HS-27A (cell line): ENCODE measurements at regions not wholly inside any gene's neighbourhood (a gene's known extent, or its start where the extent isn't known, plus 50 kb on each side); places are given as distances from the start of the nearest gene placed in this dataset.
"Not testable (repeated sequence)": the region's sequence is repeated elsewhere in the genome, so short reads cannot be mapped to it uniquely, and the experiment has no call there.

Experiments used
- DNase-seq: peaks from one replicate; pipeline ENCODE4 v3.0.0-alpha.2; 2012; ENCODE audit warnings: low read depth, missing footprints

- DNase-seq: no peak
These were observed 50.7 kb upstream of the TAC4 start for GRCh38 chr17:49898366-49899190.

DNA sequence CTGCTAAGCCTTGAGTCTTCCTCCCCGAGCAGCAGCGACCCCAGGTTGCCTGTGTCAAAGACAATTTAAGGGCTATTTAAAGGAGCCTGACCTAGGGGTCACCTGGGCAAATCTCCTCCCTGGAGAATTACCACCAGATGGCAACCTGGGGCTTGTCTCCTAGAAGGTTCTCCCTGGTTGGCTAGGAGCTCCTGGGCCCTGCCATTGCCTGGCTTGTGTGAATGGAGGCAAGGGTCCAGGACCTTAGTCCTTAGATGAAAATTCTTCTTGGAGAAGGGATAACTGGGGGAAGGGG lies 51.3 kb upstream of the TAC4 start:
- DNase-seq: no peak

DNA sequence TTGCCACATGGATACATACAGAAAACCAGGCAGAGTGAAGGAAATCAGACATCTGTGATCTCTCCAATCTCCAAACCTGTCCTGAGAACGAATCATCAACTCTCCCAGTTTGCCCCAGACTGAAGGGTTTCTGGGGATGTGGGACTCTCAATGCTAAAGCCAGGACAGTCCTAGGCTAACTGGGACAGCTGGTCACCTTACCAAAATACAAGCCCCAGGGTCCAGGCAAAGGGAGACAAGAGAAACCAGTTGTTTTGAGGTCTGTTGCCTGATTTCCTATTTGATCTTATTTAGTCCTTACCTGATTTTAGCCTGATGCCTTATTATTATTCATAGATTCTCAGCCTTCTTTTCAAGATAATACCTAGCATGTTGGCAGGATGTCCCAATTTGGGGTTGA lies 51.7 kb upstream of the TAC4 start:
- no peak for DNase-seq

DNA sequence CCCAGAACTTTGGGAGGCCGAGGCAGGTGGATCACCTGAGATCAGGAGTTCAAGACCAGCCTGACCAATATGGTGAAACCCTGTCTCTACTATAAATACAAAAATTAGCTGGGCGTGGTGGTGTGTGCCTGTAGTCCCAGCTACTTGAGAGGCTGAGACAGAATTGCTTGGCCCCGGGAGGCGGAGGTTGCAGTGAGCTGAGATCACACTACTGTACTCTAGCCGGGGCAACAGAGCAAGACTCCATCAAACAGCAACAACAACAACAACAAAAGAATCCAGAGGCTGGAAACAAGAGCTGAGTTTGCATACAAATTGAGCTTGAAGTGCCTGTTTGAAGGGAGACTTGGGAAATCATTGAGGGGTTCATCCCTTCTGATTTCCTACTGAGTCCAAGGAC lies 52.9 kb upstream of the TAC4 start:
- DNase-seq: not testable (repeated sequence)

- no peak for DNase-seq
These were observed 53.8 kb upstream of the TAC4 start for GRCh38 chr17:49901460-49902331.

DNA sequence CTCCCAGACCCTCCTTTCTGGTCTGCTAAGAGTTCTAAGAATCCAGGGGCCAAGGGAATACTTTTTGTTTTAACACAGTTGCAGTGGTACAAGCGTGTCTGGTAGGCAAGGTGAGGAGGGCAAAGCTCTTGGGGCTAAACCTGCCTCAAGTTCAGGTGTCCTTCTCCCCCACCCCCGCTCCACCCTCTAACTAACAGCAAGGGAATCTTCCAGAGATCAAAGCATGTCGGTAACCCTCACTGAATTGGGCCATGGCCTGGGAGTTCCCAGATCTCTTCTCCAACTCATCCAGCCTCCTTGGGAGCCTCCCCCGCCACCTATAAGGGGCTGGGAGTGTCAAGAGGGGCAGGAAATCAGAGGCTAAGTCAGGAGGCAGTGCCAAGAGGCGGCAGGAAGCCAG lies 55.7 kb upstream of the TAC4 start:
- DNase-seq: no peak

- DNase-seq: no peak
These were observed 57.0 kb upstream of the TAC4 start for GRCh38 chr17:49904893-49905292.

- no peak for DNase-seq
These were observed 58.8 kb upstream of the TAC4 start for GRCh38 chr17:49906531-49907136.

- no peak for DNase-seq
These were observed 59.4 kb upstream of the TAC4 start for GRCh38 chr17:49907279-49907678.

- no peak for DNase-seq
These were observed 59.9 kb upstream of the DLX4 start for GRCh38 chr17:49908782-49909714.

GRCh38 chr17:49910094-49910857 lies 58.7 kb upstream of the DLX4 start:
- DNase-seq: no peak

DNA sequence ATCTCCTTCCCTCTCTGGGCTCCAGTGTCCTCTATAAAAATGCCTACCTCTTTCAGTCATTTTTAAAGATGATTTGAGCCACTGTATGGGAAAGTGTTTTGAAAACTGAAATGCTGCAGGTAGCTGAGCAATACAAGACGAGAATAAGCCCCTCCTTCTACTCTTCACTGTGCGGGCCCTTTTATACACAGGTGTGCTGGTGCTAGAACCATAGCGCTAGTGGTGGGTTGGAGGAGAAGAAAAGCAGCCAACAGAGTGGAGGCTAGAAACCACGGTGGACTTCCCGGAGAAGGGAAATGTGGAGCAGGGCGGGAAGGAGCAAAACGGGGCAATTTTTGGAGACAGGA lies 58.2 kb upstream of the DLX4 start:
- DNase-seq: no peak

GRCh38 chr17:49911719-49912118 lies 57.3 kb upstream of the DLX4 start:
- no peak for DNase-seq

DNA sequence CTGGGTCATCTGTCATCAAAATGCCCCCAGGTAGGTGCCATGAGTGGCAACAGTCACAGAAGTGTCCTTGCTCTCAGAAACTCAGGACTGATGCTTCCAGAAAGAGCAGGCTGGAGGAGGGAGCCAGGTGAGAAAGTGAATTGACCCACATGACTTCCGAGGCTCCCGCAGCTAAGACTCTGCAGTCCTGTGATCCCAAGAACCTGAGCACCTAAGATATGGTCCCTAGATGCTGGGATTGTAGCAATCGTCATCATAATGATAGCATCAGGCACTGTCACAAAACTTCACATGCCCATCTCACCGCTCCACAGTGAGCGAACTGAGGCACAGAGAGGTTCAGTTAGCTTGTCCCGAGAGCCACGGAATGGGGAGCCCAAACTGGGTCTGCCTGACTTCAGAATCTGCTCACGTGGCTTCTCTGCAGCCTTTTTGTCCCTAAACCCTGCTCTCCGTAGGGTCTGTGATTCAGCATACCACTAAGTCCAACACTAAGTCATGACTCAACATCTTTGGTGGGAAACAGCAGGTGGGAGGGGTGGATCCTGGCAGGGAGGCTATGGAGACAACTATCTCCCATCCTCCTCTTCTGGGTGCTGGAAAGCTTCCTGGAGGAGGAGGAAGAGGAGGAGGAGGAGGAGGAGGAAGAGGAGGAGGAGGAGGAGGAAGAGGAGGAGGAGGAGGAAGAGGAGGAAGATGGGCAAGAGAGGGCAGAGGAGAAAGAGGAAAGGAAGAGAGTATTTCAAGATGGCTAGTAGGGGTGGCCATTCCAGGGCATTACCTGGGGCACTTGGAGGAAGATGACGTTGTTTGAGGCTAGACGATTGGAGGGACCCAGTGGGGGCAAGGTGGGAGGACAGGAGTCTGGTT lies 55.5 kb upstream of the DLX4 start:
- DNase-seq: peak; percentile 17

DNA sequence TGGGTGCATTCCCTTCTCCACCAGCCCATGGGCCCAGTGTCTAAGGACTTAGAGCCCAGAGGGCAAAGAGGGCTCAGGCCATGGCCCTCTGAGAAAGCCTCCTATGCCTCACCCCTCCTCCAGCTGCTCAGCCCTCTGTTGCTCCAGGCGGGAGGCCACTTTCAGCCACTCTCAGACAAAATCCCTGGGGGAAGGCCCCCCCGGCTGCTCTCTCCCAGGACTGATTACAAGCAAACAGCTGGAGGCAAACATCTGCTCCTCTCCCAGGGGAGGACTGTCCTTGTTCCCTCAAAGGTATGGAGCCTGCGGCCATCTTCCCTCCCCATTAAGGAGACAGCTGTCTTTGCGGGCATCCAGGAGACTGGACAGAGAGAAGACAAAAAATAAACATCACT lies 54.9 kb upstream of the DLX4 start:
- DNase-seq: no peak

- DNase-seq: no peak
These were observed 54.3 kb upstream of the DLX4 start for GRCh38 chr17:49914664-49915063.

GRCh38 chr17:49915260-49915659 lies 53.7 kb upstream of the DLX4 start:
- no peak for DNase-seq

DNA sequence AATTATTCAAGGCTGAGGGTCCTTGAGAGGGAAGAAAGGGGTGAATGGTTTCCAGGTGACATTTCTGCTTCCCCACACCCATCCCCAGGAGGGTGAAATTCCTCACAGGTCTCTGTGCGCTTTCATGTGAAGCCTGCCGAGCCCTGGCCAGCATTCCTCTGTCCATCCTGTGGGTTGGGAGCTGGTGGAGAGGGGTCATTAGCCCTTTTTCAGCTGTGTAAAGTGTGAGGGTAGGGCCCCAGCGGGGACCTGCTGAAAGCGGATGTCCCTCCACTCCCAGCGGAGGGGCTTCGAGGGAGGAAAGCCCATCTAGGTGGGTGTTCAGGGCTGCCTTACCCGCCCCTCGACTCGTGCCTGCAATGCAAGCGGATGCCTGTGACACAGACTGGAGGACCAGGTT lies 53.3 kb upstream of the DLX4 start:
- DNase-seq: no peak

DNA sequence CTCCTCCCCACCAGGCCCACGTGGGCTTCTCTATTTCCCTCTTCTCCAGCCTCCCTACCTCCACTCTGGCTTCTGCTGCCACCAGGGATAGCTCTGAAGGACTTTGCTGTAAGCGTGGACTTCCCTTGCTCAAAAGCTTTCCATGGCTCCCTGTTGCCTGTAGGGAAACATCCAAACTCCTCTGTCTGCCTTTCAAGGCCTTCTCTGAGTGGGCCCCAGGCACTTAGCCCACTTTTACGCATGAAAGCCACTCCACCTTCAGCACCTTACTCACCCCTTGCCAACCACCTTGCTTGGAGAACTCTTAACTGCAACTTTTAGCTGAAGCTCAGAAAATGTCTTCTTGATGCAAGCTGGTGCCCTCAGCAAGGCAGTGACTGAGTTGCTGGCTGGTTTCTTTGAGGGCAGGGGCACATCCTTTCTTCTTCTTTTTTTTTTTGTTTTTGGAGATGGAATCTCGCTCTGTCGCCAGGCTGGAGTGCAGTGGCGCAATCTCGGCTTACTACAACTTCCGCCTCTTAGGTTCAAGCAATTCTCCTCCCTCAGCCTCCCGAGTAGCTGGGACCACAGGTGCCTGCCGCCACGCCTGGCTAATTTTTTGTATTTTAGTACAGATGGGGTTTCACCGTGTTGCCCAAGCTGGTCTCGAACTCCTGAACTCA lies 52.0 kb upstream of the DLX4 start:
- DNase-seq: no peak

DNA sequence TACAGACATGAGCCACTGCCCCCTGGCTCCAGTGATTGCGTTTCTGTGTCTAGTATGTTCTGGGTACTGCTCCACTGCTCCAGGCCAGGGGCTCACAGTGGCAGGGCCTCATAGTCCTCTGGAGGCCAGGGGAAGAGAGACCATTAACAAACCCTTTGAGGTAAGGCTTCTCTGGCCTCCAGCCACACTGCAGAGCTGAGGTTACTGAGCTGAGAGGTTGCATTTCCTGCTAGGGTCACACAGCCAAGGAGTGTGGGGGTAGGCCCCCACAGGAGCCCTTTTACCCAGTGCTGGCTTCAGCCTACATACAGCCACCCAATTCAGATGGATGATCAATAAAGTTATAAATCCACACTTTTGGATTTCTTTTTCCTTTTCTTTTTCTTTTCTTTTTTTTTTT lies 50.4 kb upstream of the DLX4 start:
- DNase-seq: no peak
